GM12874 (cell line): ENCODE measurements at regions not wholly inside any gene's neighbourhood (a gene's known extent, or its start where the extent isn't known, plus 50 kb on each side); places are given as distances from the start of the nearest gene placed in this dataset.

Experiments
- CTCF ChIP-seq: IDR thresholded peaks from 2 replicates; pipeline ENCODE4 v1.5.1; 2011; ENCODE audit warnings: low read depth, mild to moderate bottlenecking, control low read depth, low read length, moderate library complexity; ENCODE audit not compliant: insufficient read depth

DNA sequence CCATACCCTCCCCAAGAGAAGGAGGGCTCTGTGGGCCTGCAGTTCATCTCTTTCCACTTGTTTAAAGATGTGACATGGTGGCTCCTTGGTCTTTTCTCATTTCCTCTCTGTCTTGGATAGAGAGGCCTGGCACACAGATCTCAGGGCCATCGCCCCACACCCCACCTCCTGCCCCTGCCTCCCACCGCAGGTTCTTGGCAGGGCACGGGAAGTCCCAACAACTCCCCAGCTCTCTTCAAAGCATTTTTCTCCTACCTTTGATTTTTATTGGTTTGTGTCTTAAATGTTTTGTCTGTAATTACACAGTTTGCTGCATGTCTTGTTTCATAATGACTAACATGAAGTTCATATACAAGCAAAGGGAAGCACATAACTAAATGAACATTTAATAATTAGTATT is 178.5 kb upstream of the MSX2 start:
- TF ChIP-seq CTCF = no peak

DNA sequence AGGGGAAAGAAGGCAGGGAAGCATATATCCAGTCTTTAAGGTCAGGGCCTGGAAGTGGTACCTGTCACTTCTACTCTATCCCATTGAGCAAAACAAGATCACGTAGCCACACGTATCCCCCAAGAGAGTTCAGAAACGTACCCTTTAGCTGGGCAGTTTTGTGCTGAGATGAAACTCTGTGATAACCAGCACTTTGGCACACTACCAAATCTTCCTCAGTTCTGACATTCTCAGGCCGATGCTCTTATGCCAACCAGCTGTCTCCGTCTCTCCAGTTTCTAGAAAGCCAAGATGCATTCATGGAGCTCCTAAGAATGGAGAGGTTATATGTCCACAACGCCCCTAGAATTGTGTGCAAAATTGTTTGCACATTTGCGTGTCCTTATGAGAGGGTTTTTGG is 176.6 kb upstream of the MSX2 start:
- TF ChIP-seq CTCF = no peak

DNA sequence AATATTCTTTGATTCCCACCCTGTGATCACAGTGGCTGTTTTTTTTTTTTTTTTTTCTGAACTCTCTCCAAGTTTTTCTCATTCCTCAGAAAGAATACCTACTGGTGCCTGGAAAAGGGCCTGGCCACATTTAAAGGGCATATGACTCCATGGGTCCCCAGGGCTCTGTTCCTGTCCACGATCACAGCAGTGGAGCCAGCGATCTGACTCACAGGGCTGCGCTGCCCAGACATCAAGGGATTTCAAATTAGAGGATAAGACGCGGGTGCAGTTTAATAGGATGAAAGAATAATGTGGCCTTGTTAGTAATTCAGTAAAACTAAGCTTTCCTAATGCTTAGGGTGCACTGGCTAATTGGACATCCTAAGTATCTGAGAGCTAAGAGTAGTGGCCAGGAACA is 175.1 kb upstream of the MSX2 start:
- no peak for TF ChIP-seq CTCF

GRCh38 chr5:174550026-174550425 is 174.4 kb upstream of the MSX2 start:
- no peak for TF ChIP-seq CTCF

DNA sequence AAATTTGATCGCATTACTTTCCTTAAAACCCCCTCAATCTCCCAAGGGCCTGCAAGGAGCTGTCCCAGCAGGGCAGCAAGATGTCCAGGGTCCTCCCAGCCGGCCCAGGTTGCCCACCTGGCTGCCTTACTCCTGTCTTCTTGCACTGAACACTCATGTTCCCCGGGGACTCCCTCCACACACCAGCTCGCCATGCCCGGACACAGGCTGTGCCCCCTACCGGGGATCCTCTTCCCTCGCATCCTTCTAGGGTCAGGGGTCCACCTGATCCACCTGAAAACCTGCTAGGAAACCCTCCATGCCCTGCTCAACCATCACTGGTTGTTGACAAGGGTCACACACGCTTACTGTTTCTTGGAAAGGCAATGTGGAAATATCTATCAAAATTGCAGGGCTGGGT is 172.0 kb upstream of the MSX2 start:
- TF ChIP-seq CTCF = no peak

DNA sequence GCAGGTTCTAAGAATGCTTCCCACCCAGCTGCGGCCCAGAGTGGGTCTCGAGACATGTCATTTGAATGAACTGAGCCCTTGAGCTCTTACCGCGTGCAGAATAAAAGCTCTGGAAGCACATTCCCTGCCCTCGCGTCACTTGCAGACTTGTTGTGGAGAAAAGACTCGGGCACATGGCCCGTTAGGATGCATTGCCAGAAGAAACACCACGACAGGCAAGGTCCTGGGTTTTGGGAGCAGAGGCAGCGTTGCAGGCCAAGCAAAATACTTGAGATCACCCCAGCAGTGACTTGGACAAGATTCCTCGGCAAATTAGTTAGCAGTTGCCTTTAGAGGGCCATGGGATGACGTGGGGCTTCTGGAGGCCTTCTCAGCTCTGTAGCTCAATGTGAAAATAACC is 170.8 kb upstream of the MSX2 start:
- TF ChIP-seq CTCF = no peak

GRCh38 chr5:174555726-174556125 is 168.7 kb upstream of the MSX2 start:
- no peak for TF ChIP-seq CTCF

DNA sequence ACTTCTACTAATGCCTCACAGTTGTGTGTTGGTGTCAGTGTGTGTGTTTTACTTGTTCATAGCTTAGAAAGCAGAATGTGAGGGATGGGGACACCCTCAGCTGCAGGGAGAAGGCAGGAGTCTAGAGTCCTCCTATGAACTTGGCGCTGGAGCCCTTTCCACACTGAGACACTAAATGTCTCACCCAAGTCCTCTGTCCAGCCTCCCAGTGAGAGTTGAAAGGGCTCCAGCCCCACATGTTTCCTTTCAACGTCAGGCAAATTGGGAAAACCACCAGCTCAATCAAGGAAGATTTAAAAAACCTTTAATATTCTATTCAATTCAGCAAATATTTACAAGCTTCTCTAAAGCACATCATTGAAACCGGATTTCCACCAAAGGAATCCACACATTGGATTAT is 167.6 kb upstream of the MSX2 start:
- no peak for TF ChIP-seq CTCF
